AG04449 (cell line): ENCODE measurements at regions not wholly inside any gene's neighbourhood (a gene's known extent, or its start where the extent isn't known, plus 50 kb on each side); places are given as distances from the start of the nearest gene placed in this dataset.
A peak's percentile ranks its signal among the peaks of the same experiment; 100 is the strongest.

ENCODE experiments used
- CTCF ChIA-PET: fragments of 350-600 bp; formaldehyde crosslinking; extraction: SDS; loops from one replicate; lab custom pipeline; 2021; ENCODE audit warnings: antibody characterized with exemption; lab: Yijun Ruan, JAX
- POLR2A ChIA-PET: fragments of 400-600, 350-600 bp; formaldehyde crosslinking; extraction: SDS; loops from one replicate; lab custom pipeline; 2020; ENCODE audit warnings: antibody characterized with exemption, inconsistent platforms; lab: Yijun Ruan, JAX
- DNase-seq: peaks from one replicate; pipeline ENCODE4 v3.0.0-alpha.2; 2010; ENCODE audit warnings: low read depth, low spot score
- H3K4me3 ChIP-seq: 2 replicates; pipeline ENCODE4 v1.5.1; 2011; ENCODE audit warnings: low read depth, mild to moderate bottlenecking, control low read depth, low read length
- TF ChIP-seq, protein P1 (sequence below): IDR thresholded peaks from one replicate; pipeline ENCODE4 v1.5.1; 2011; ENCODE audit warnings: mild to moderate bottlenecking, moderate library complexity, low read length, control low read depth, inconsistent platforms; ENCODE audit not compliant: insufficient read depth; ENCODE audit errors: missing control alignments

DNA sequence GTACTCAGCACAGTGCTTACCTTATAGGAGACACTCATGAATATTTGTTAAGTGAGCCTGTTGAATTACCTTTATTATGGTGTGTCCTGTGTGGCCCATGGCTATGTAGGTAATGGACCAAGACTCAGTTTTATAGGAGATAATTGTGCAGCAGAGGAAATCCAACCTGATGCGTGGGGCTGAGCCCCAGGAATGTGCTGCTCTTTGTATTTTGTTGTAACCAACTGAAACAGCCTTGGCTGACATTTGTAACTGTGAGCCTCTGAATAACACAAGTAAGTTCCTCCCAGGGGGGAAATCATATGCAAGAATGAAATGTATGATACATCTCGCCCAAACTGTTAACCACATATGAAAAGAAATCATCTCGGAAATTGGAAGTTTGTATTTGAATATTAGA is 364.2 kb upstream of the ZP4 start:
- TF ChIP-seq, protein P1, sequence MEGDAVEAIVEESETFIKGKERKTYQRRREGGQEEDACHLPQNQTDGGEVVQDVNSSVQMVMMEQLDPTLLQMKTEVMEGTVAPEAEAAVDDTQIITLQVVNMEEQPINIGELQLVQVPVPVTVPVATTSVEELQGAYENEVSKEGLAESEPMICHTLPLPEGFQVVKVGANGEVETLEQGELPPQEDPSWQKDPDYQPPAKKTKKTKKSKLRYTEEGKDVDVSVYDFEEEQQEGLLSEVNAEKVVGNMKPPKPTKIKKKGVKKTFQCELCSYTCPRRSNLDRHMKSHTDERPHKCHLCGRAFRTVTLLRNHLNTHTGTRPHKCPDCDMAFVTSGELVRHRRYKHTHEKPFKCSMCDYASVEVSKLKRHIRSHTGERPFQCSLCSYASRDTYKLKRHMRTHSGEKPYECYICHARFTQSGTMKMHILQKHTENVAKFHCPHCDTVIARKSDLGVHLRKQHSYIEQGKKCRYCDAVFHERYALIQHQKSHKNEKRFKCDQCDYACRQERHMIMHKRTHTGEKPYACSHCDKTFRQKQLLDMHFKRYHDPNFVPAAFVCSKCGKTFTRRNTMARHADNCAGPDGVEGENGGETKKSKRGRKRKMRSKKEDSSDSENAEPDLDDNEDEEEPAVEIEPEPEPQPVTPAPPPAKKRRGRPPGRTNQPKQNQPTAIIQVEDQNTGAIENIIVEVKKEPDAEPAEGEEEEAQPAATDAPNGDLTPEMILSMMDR, result no peak
- ChIA-PET CTCF (interaction anchor here (2.0 kb wide), 1 partner anchor 698 kb away, joined by 11 read pairs; no protein-coding TSS in a partner anchor), POLR2A (no interaction called here)
- DNase-seq, result no peak
- H3K4me3 ChIP-seq, result no peak overlapping the region

DNA sequence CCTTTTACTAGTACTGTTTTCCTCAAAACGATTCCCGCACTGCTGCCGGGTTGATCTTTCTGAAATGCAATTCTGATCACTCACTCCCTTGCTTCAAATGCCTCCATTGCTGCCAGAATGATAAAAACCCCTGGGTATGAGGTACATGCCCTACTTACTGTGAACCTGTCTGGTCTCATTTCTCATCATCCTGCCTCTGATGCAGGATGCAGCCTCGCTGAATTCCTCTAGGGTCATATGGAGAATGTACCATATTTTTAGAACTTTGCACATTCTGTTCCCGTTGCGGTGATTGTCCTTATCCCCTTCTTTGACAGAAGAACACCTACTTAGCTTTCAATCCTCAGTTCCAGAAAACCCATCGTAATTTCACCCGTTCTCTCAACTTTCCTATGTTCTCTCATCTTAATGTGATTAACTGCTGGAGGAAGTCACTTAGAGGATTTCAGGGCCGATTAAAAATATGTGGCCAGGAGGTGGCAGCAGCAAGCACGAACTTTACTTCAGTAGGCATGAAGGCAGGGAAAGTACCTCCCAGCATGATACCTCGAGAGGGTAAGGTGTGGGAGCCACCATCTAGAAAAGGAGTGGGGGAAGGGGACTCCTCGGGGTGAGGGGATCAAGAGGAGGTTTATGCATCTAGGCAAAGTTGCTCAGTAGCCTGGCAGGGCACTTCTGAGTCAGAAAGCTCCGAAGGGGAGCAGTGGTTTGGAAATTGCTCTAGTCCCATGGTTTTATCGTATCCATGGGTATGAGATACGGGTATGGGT is 361.5 kb upstream of the ZP4 start:
- TF ChIP-seq, protein P1, result peak; percentile 36
- POLR2A ChIA-PET, result no interaction called here
- CTCF ChIA-PET, result interaction anchor here (1.0 to 3.2 kb wide), 8 partner anchors 10 to 704 kb away, joined by 3 to 13 read pairs (median 4); no protein-coding TSS in a partner anchor

GRCh38 chr1:238248356-238248755 is 357.6 kb upstream of the ZP4 start:
- TF ChIP-seq, protein P1, result no peak
- no peak for DNase-seq
- CTCF ChIA-PET, result interaction anchor here (1.5 kb wide), 1 partner anchor 704 kb away, joined by 4 read pairs; no protein-coding TSS in a partner anchor
- POLR2A ChIA-PET, result no interaction called here
- no peak overlapping the region for H3K4me3 ChIP-seq

More for the DNA sequence above, 361.5 kb upstream of the ZP4 start:
- peak; percentile 5 for DNase-seq
- H3K4me3 ChIP-seq, result no peak overlapping the region

- DNase-seq, result no peak
- ChIA-PET POLR2A (no interaction called here), CTCF (interaction anchor here (0.9 kb wide), 1 partner anchor 10 kb away, joined by 3 read pairs; no protein-coding TSS in a partner anchor)
- no peak overlapping the region for H3K4me3 ChIP-seq
- TF ChIP-seq, protein P1, result no peak
Observed at GRCh38 chr1:238242181-238242580, 351.5 kb upstream of the ZP4 start.

DNA sequence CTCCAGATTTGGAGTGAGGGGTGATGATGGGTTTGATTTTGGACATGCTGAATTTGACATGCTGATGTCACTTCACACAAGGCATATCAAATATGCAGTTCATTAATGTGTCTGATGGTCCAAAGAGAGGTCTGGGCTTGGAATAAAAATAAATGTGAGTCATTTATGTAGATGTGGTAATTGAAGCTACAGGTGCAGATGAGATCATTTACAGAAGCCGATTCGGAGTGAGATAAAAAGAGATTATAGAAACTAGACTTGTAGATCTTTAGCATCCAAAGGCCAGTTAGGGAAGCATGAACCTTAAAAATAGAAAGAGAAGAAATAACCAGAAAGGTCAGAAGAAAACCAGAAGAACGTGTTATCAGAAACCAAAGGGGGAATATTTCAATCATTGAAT is 350.9 kb upstream of the ZP4 start:
- TF ChIP-seq, protein P1, result no peak
- POLR2A ChIA-PET, result no interaction called here
- CTCF ChIA-PET, result no interaction called here
- DNase-seq, result no peak
- no peak overlapping the region for H3K4me3 ChIP-seq

GRCh38 chr1:238239343-238239742 is 348.6 kb upstream of the ZP4 start:
- ChIA-PET CTCF (interaction anchor here (0.6 kb wide), 2 partner anchors 408 to 631 kb away, joined by 3 to 4 read pairs; no protein-coding TSS in a partner anchor), POLR2A (no interaction called here)
- H3K4me3 ChIP-seq, result no peak overlapping the region
- no peak for DNase-seq
- TF ChIP-seq, protein P1, result no peak
